A549 (cell line): ENCODE measurements at regions not wholly inside any gene's neighbourhood (a gene's known extent, or its start where the extent isn't known, plus 50 kb on each side); places are given as distances from the start of the nearest gene placed in this dataset.

Experiments
- ESRRA ChIP-seq: fragments of 150-350 bp; IDR thresholded peaks from 2 replicates; pipeline ENCODE4 v1.6.1; 2014; ENCODE audit warnings: mild to moderate bottlenecking, low read length, borderline replicate concordance
- FOSL2 ChIP-seq, 2 experiments: fragments of 450-650 bp in 1 of 2; fragments of >200 bp in 1 of 2; sonication (Bioruptor Twin) in 1 of 2; formaldehyde crosslinking; IDR thresholded peaks; 2 replicates each; pipeline versions ENCODE4 v1.5.0 to v1.6.1; 2016 to 2020; ENCODE audit warnings: mild to moderate bottlenecking in 1 of 2, moderate library complexity in 1 of 2
- POLR2A ChIP-seq: IDR thresholded peaks from 2 replicates; pipeline ENCODE4 v1.6.1; 2012; ENCODE audit warnings: mild to moderate bottlenecking, low read length
- TP53 ChIP-seq: fragments of 250-450 bp; sonication (Bioruptor Pico); IDR thresholded peaks from 2 replicates; pipeline ENCODE4 v1.5.0; 2021; ENCODE audit warnings: mild to moderate bottlenecking, moderate library complexity
- ZSCAN20 ChIP-seq: fragments of 250-450 bp; sonication (Bioruptor Pico); IDR thresholded peaks from 2 replicates; pipeline ENCODE4 v1.8.0; 2022; ENCODE audit warnings: mild to moderate bottlenecking, moderate library complexity
- TF ChIP-seq, protein P1 (sequence below): fragments of >200 bp; sonication (Bioruptor Twin); formaldehyde crosslinking; IDR thresholded peaks from 3 replicates; pipeline ENCODE4 v1.5.1; 2016
- TF ChIP-seq, protein P2 (sequence below): IDR thresholded peaks from 2 replicates; pipeline ENCODE4 v1.6.1; 2012; ENCODE audit warnings: low read depth, borderline replicate concordance
- TF ChIP-seq, protein P3 (sequence below): fragments of 150-350 bp; IDR thresholded peaks from 2 replicates; pipeline ENCODE4 v1.6.1; 2014; ENCODE audit warnings: low read depth, mild to moderate bottlenecking, low read length
- TF ChIP-seq, protein P4 (sequence below): fragments of 450-650 bp; IDR thresholded peaks from 2 replicates; pipeline ENCODE4 v1.6.1; 2014; ENCODE audit warnings: antibody characterized with exemption
- TF ChIP-seq, protein P5 (sequence below): fragments of 200-600 bp; sonication (generic); IDR thresholded peaks from 2 replicates; pipeline ENCODE4 v1.6.1; 2016; ENCODE audit warnings: antibody characterized with exemption, mild to moderate bottlenecking, moderate library complexity
- TF ChIP-seq, protein P6 (sequence below): IDR thresholded peaks from 2 replicates; pipeline ENCODE4 v1.6.1; 2012
- TF ChIP-seq, protein P7 (sequence below): fragments of 250-450 bp; sonication (Bioruptor Pico); IDR thresholded peaks from 2 replicates; pipeline ENCODE4 v1.5.0; 2021; ENCODE audit warnings: mild to moderate bottlenecking, moderate library complexity, borderline replicate concordance

DNA sequence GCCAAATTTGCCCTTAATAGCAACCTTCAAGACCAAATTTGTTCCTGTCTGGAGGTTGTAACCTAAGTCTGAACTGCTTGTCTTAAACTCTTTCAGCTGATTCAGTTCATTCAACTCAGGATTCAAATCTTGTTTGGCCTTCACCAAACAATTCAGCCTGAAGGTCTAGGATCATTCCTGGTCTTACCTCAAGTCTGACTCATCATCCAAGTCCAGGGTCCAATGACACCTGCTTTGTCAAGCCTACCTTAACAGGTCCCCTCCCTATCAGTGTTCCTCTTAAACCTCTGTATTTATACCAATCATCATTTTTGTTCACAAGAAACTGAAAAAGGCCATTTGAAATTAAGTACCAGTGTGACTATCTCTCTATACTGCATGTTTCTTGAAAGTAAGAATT lies 237.8 kb downstream of the PPP1R2C start:
- TF ChIP-seq, protein P1, sequence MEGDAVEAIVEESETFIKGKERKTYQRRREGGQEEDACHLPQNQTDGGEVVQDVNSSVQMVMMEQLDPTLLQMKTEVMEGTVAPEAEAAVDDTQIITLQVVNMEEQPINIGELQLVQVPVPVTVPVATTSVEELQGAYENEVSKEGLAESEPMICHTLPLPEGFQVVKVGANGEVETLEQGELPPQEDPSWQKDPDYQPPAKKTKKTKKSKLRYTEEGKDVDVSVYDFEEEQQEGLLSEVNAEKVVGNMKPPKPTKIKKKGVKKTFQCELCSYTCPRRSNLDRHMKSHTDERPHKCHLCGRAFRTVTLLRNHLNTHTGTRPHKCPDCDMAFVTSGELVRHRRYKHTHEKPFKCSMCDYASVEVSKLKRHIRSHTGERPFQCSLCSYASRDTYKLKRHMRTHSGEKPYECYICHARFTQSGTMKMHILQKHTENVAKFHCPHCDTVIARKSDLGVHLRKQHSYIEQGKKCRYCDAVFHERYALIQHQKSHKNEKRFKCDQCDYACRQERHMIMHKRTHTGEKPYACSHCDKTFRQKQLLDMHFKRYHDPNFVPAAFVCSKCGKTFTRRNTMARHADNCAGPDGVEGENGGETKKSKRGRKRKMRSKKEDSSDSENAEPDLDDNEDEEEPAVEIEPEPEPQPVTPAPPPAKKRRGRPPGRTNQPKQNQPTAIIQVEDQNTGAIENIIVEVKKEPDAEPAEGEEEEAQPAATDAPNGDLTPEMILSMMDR: no peak
- TF ChIP-seq, protein P2, sequence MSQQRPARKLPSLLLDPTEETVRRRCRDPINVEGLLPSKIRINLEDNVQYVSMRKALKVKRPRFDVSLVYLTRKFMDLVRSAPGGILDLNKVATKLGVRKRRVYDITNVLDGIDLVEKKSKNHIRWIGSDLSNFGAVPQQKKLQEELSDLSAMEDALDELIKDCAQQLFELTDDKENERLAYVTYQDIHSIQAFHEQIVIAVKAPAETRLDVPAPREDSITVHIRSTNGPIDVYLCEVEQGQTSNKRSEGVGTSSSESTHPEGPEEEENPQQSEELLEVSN: no peak
- no peak for TF ChIP-seq ESRRA
- no peak for TF ChIP-seq TP53 (CRISPR knock-in tag)
- no peak for TF ChIP-seq POLR2A
- TF ChIP-seq, protein P3, sequence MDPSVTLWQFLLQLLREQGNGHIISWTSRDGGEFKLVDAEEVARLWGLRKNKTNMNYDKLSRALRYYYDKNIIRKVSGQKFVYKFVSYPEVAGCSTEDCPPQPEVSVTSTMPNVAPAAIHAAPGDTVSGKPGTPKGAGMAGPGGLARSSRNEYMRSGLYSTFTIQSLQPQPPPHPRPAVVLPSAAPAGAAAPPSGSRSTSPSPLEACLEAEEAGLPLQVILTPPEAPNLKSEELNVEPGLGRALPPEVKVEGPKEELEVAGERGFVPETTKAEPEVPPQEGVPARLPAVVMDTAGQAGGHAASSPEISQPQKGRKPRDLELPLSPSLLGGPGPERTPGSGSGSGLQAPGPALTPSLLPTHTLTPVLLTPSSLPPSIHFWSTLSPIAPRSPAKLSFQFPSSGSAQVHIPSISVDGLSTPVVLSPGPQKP: no peak
- TF ChIP-seq FOSL2 (IDR thresholded peaks at IDR 0.05): no peak
- TF ChIP-seq FOSL2 (CRISPR knock-in tag; IDR thresholded peaks at IDR 0.05): no peak
- no peak for TF ChIP-seq ZSCAN20 (CRISPR knock-in tag)
- TF ChIP-seq, protein P4, sequence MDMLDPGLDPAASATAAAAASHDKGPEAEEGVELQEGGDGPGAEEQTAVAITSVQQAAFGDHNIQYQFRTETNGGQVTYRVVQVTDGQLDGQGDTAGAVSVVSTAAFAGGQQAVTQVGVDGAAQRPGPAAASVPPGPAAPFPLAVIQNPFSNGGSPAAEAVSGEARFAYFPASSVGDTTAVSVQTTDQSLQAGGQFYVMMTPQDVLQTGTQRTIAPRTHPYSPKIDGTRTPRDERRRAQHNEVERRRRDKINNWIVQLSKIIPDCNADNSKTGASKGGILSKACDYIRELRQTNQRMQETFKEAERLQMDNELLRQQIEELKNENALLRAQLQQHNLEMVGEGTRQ: no peak
- TF ChIP-seq, protein P5, sequence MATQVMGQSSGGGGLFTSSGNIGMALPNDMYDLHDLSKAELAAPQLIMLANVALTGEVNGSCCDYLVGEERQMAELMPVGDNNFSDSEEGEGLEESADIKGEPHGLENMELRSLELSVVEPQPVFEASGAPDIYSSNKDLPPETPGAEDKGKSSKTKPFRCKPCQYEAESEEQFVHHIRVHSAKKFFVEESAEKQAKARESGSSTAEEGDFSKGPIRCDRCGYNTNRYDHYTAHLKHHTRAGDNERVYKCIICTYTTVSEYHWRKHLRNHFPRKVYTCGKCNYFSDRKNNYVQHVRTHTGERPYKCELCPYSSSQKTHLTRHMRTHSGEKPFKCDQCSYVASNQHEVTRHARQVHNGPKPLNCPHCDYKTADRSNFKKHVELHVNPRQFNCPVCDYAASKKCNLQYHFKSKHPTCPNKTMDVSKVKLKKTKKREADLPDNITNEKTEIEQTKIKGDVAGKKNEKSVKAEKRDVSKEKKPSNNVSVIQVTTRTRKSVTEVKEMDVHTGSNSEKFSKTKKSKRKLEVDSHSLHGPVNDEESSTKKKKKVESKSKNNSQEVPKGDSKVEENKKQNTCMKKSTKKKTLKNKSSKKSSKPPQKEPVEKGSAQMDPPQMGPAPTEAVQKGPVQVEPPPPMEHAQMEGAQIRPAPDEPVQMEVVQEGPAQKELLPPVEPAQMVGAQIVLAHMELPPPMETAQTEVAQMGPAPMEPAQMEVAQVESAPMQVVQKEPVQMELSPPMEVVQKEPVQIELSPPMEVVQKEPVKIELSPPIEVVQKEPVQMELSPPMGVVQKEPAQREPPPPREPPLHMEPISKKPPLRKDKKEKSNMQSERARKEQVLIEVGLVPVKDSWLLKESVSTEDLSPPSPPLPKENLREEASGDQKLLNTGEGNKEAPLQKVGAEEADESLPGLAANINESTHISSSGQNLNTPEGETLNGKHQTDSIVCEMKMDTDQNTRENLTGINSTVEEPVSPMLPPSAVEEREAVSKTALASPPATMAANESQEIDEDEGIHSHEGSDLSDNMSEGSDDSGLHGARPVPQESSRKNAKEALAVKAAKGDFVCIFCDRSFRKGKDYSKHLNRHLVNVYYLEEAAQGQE: no peak
- TF ChIP-seq, protein P6, sequence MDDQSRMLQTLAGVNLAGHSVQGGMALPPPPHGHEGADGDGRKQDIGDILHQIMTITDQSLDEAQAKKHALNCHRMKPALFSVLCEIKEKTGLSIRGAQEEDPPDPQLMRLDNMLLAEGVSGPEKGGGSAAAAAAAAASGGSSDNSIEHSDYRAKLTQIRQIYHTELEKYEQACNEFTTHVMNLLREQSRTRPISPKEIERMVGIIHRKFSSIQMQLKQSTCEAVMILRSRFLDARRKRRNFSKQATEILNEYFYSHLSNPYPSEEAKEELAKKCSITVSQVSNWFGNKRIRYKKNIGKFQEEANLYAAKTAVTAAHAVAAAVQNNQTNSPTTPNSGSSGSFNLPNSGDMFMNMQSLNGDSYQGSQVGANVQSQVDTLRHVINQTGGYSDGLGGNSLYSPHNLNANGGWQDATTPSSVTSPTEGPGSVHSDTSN: no peak
- TF ChIP-seq, protein P7, sequence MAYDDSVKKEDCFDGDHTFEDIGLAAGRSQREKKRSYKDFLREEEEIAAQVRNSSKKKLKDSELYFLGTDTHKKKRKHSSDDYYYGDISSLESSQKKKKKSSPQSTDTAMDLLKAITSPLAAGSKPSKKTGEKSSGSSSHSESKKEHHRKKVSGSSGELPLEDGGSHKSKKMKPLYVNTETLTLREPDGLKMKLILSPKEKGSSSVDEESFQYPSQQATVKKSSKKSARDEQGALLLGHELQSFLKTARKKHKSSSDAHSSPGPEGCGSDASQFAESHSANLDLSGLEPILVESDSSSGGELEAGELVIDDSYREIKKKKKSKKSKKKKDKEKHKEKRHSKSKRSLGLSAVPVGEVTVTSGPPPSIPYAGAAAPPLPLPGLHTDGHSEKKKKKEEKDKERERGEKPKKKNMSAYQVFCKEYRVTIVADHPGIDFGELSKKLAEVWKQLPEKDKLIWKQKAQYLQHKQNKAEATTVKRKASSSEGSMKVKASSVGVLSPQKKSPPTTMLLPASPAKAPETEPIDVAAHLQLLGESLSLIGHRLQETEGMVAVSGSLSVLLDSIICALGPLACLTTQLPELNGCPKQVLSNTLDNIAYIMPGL (CRISPR knock-in tag): no peak
